ENCODE measurements at regions not wholly inside any gene's neighbourhood (a gene's known extent, or its start where the extent isn't known, plus 50 kb on each side); places are given as distances from the start of the nearest gene placed in this dataset.

GRCh38 chr18:78601923-78602322, 377.7 kb upstream of the SALL3 start:
- no peak for DNase-seq (ENCODE audit: low read depth)

GRCh38 chr18:78602430-78602829, 377.2 kb upstream of the SALL3 start:
- no peak for DNase-seq (ENCODE audit: low read depth)

GRCh38 chr18:78603102-78603983, 376.3 kb upstream of the SALL3 start:
- DNase-seq (ENCODE audit: low read depth), result no peak

- no peak for DNase-seq (ENCODE audit: low read depth)
Observed at GRCh38 chr18:78605255-78605654, 374.4 kb upstream of the SALL3 start.

GRCh38 chr18:78607221-78607620, 372.4 kb upstream of the SALL3 start:
- no peak for DNase-seq (ENCODE audit: low read depth)

- no peak for DNase-seq (ENCODE audit: low read depth)
Observed at GRCh38 chr18:78607784-78608183, 371.8 kb upstream of the SALL3 start.

- no peak for DNase-seq (ENCODE audit: low read depth)
Observed at GRCh38 chr18:78610179-78610578, 369.4 kb upstream of the SALL3 start.

GRCh38 chr18:78611201-78611800, 368.3 kb upstream of the SALL3 start:
- no peak for DNase-seq (ENCODE audit: low read depth)

GRCh38 chr18:78611869-78612268, 367.7 kb upstream of the SALL3 start:
- DNase-seq (ENCODE audit: low read depth), result no peak

GRCh38 chr18:78612318-78612717, 367.3 kb upstream of the SALL3 start:
- no peak for DNase-seq (ENCODE audit: low read depth)

- no peak for DNase-seq (ENCODE audit: low read depth)
Observed at GRCh38 chr18:78612801-78613200, 366.8 kb upstream of the SALL3 start.

- no peak for DNase-seq (ENCODE audit: low read depth)
Observed at GRCh38 chr18:78618726-78619125, 360.9 kb upstream of the SALL3 start.

GRCh38 chr18:78619854-78620253, 359.8 kb upstream of the SALL3 start:
- DNase-seq (ENCODE audit: low read depth), result no peak

- DNase-seq (ENCODE audit: low read depth), result no peak
Observed at GRCh38 chr18:78620326-78620725, 359.3 kb upstream of the SALL3 start.

GRCh38 chr18:78621141-78621755, 358.4 kb upstream of the SALL3 start:
- no peak for DNase-seq (ENCODE audit: low read depth)

- DNase-seq (ENCODE audit: low read depth), result no peak
Observed at GRCh38 chr18:78622251-78622906, 357.2 kb upstream of the SALL3 start.

GRCh38 chr18:78622907-78623541, 356.6 kb upstream of the SALL3 start:
- no peak for DNase-seq (ENCODE audit: low read depth)

GRCh38 chr18:78624646-78625279, 354.9 kb upstream of the SALL3 start:
- no peak for DNase-seq (ENCODE audit: low read depth)

- no peak for DNase-seq (ENCODE audit: low read depth)
Observed at GRCh38 chr18:78625847-78626246, 353.8 kb upstream of the SALL3 start.

- DNase-seq (ENCODE audit: low read depth), result no peak
Observed at GRCh38 chr18:78627551-78628346, 351.9 kb upstream of the SALL3 start.

GRCh38 chr18:78629426-78629825, 350.2 kb upstream of the SALL3 start:
- DNase-seq (ENCODE audit: low read depth), result no peak
